Mesenchymal stem cell (in vitro differentiated cells and primary cell): ENCODE measurements at regions not wholly inside any gene's neighbourhood (a gene's known extent, or its start where the extent isn't known, plus 50 kb on each side); places are given as distances from the start of the nearest gene placed in this dataset.
A peak's percentile ranks its signal among the peaks of the same experiment; 100 is the strongest.

Experiments used
- DNase-seq: peaks from one replicate; pipeline ENCODE4 v3.0.0-alpha.2; 2013
- H2AFZ ChIP-seq: one replicate; pipeline ENCODE4 v1.6.1; 2013; ENCODE audit warnings: low read depth, mild to moderate bottlenecking, control low read depth, inconsistent platforms, low read length, moderate library complexity
- H2AK5ac ChIP-seq: 2 replicates; pipeline ENCODE4 v1.6.1; 2013; ENCODE audit warnings: low read length, moderate library complexity, mild to moderate bottlenecking, inconsistent platforms; ENCODE audit not compliant: severe bottlenecking
- H2BK120ac ChIP-seq: one replicate; pipeline ENCODE4 v1.6.1; 2013; ENCODE audit warnings: low read depth, mild to moderate bottlenecking, inconsistent platforms, low read length, moderate library complexity
- H2BK12ac ChIP-seq, 2 experiments: one replicate each; pipeline ENCODE4 v1.6.1; 2013; ENCODE audit warnings: inconsistent platforms in 2 of 2, low read length in 2 of 2, mild to moderate bottlenecking in 2 of 2, moderate library complexity in 2 of 2, control low read depth in 1 of 2
- H2BK15ac ChIP-seq: one replicate; pipeline ENCODE4 v1.6.1; 2013; ENCODE audit warnings: mild to moderate bottlenecking, low read depth, inconsistent platforms; ENCODE audit not compliant: poor library complexity, severe bottlenecking
- H2BK5ac ChIP-seq: 2 replicates; pipeline ENCODE4 v1.6.1; 2013; ENCODE audit warnings: low read depth, mild to moderate bottlenecking, low read length, control low read depth, inconsistent platforms; ENCODE audit not compliant: poor library complexity, severe bottlenecking
- H3K14ac ChIP-seq, 2 experiments: one replicate each; pipeline ENCODE4 v1.6.1; 2013; ENCODE audit warnings: inconsistent platforms in 2 of 2, low read length in 2 of 2, control low read depth in 1 of 2, mild to moderate bottlenecking in 1 of 2, moderate library complexity in 1 of 2
- H3K18ac ChIP-seq, 2 experiments: one replicate each; pipeline ENCODE4 v1.6.1; 2013; ENCODE audit warnings: inconsistent platforms in 2 of 2, low read length in 2 of 2, control low read depth in 1 of 2, low read depth in 1 of 2, mild to moderate bottlenecking in 1 of 2
- H3K23ac ChIP-seq, 2 experiments: one replicate each; pipeline ENCODE4 v1.6.1; 2013; ENCODE audit warnings: inconsistent platforms in 2 of 2, low read length in 2 of 2, mild to moderate bottlenecking in 2 of 2, moderate library complexity in 2 of 2, control low read depth in 1 of 2
- H3K27ac ChIP-seq: 2 replicates; pipeline ENCODE4 v1.5.1; 2013; ENCODE audit warnings: mild to moderate bottlenecking, moderate library complexity, low read length, control low read depth, inconsistent platforms; ENCODE audit not compliant: poor library complexity, severe bottlenecking
- H3K27me3 ChIP-seq, 2 experiments: 2 replicates each; pipeline versions ENCODE4 v1.6.1 to v1.7.0; 2013; ENCODE audit warnings: low read length in 2 of 2, mild to moderate bottlenecking in 2 of 2, moderate library complexity in 2 of 2, control low read depth in 1 of 2, inconsistent platforms in 1 of 2; ENCODE audit not compliant: control insufficient read depth in 1 of 2, insufficient read depth in 1 of 2
- H3K36me3 ChIP-seq, 2 experiments: 2 replicates each; pipeline versions ENCODE4 v1.6.1 to v1.7.0; 2013; ENCODE audit warnings: low read length in 2 of 2, control low read depth in 1 of 2, inconsistent platforms in 1 of 2, low read depth in 1 of 2, mild to moderate bottlenecking in 1 of 2; ENCODE audit not compliant: insufficient read depth in 2 of 2, control insufficient read depth in 1 of 2
- H3K4ac ChIP-seq, 2 experiments: one replicate each; pipeline ENCODE4 v1.6.1; 2013; ENCODE audit warnings: inconsistent platforms in 2 of 2, low read length in 2 of 2, mild to moderate bottlenecking in 2 of 2, moderate library complexity in 2 of 2, control low read depth in 1 of 2, low read depth in 1 of 2
- H3K4me1 ChIP-seq: 2 replicates; pipeline ENCODE4 v1.6.1; 2013; ENCODE audit warnings: low read depth, low read length, control low read depth; ENCODE audit not compliant: control insufficient read depth, insufficient read depth
- H3K4me2 ChIP-seq: 2 replicates; pipeline ENCODE4 v1.6.1; 2013; ENCODE audit warnings: low read length, mild to moderate bottlenecking, inconsistent platforms; ENCODE audit not compliant: poor library complexity, severe bottlenecking
- H3K4me3 ChIP-seq, 2 experiments: 2 replicates each; pipeline versions ENCODE4 v1.5.1 to v1.7.0; 2013; ENCODE audit warnings: low read length in 2 of 2, mild to moderate bottlenecking in 2 of 2, control low read depth in 1 of 2, low read depth in 1 of 2; ENCODE audit not compliant: insufficient read depth in 1 of 2
- H3K79me1 ChIP-seq: replicated peaks from 2 replicates; pipeline ENCODE4 v1.6.1; 2013; ENCODE audit warnings: mild to moderate bottlenecking, control low read depth, low read length, inconsistent platforms; ENCODE audit not compliant: poor library complexity, severe bottlenecking
- H3K9ac ChIP-seq: 2 replicates; pipeline ENCODE4 v1.7.0; 2013; ENCODE audit warnings: mild to moderate bottlenecking, low read length, moderate library complexity
- H3K9me3 ChIP-seq: 2 replicates; pipeline ENCODE4 v1.7.0; 2013; ENCODE audit warnings: mild to moderate bottlenecking, low read length; ENCODE audit not compliant: control insufficient read depth
- H4K8ac ChIP-seq: one replicate; pipeline ENCODE4 v1.6.1; 2013; ENCODE audit warnings: inconsistent platforms, mild to moderate bottlenecking, low read length, moderate library complexity
- H4K91ac ChIP-seq: one replicate; pipeline ENCODE4 v1.6.1; 2013; ENCODE audit warnings: mild to moderate bottlenecking, low read length, inconsistent platforms
- WGBS: methylation state at CpG from one replicate; pipeline ENCODE4 v1.1.7; 2013; ENCODE audit warnings: mixed read lengths; 5-methylcytosine and 5-hydroxymethylcytosine counted together

DNA sequence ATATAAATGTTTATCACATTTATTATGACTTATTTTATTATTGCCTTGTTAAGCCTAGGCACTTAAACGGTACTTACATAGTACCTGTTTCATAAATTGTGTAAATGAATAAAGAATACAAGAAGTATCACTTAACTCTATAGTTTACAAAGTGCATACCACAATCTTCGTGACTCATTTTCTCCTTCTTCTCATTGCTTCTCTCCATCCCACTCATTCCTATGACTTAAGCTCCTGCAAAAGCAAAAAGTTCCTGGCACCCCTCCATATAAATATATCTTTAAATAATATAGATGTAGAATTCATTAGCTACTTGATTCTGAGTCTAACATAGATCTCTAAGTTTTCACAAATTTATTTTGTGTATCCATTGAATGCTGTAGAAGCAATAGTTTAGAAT is 1382.0 kb upstream of the CELF2 start:
- peaks cover 9% of the 10 kb centered on the region for H3K9me3 ChIP-seq
- no peak overlapping the region for H3K18ac ChIP-seq
- no peak overlapping the region for H2AFZ ChIP-seq
- peak; percentile 62 for DNase-seq
- no peak overlapping the region for H3K23ac ChIP-seq
- H3K27ac ChIP-seq: no peak overlapping the region
- H2BK5ac ChIP-seq: no peak overlapping the region
- no peak overlapping the region for H4K8ac ChIP-seq
- no peak overlapping the region for H3K4me2 ChIP-seq
- H2AK5ac ChIP-seq: no peak overlapping the region
- no peak overlapping the region for H4K91ac ChIP-seq
- no peak overlapping the region for H3K14ac ChIP-seq
- no peak overlapping the region for H2BK12ac ChIP-seq
- no peaks in the 10 kb centered on the region for H3K27me3 ChIP-seq
- H3K4ac ChIP-seq: no peak overlapping the region
- no peak overlapping the region for H3K4me3 ChIP-seq
- no peak overlapping the region for H3K9ac ChIP-seq
- no peak overlapping the region for H2BK120ac ChIP-seq
- no peaks in the 10 kb centered on the region for H3K79me1 ChIP-seq
- 38% methylated on average over 1 of the region's 2 CpGs for WGBS
- H2BK15ac ChIP-seq: no peak overlapping the region
- H3K4me1 ChIP-seq: no peaks in the 10 kb centered on the region
- H3K36me3 ChIP-seq: no peaks in the 10 kb centered on the region

DNA sequence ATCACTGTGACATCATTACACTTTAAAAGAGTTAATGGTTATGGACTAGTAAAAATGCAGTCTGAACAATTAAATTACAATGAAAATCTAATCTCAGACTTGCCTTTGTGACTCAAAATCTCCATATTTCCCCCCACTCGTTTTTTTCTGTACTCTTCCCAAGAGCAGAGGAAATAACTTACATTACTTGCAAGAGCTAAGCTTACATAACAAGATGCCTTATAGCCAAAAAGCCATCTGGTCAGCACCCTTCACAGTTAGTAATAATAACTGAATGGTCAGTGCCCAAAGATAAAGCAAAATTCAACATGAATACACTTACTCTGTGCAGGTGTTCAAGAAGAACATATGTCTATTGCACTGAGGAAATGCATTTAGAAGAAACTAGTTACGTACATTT is 1381.5 kb upstream of the CELF2 start:
- Histone ChIP-seq H3K9me3 (peaks cover 9% of the 10 kb centered on the region), H3K14ac (no peak overlapping the region), H2AFZ (no peak overlapping the region), H3K36me3 (no peaks in the 10 kb centered on the region), H2BK120ac (no peak overlapping the region), H3K4ac (no peak overlapping the region), H3K23ac (no peak overlapping the region), H3K4me2 (no peak overlapping the region), H3K27me3 (no peaks in the 10 kb centered on the region), H4K8ac (no peak overlapping the region), H3K18ac (no peak overlapping the region), H2AK5ac (no peak overlapping the region), H2BK15ac (no peak overlapping the region), H3K79me1 (no peaks in the 10 kb centered on the region), H2BK5ac (no peak overlapping the region), H3K27ac (no peak overlapping the region), H2BK12ac (no peak overlapping the region), H3K9ac (no peak overlapping the region), H4K91ac (no peak overlapping the region), H3K4me3 (no peak overlapping the region), H3K4me1 (no peaks in the 10 kb centered on the region)
- 47% methylated on average over 1 of the region's 2 CpGs for WGBS
- no peak for DNase-seq

DNA sequence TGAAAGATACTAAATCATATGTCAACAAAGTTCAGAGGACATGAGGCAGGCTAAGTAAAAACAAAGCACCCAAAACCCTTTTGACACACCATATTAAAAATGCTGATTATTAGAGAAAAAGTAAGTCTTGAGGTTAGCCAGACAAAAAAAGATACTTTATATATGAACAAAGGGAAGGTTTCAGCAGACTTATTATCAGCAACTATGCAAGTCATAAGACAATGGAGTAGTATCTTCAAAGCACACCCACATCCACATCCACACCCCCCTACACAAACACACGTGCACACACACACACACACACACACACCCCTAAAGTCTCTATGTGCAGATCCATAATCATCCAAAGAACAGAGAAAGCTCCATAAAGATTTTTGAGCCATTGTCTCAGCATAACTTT is 1373.9 kb upstream of the CELF2 start:
- DNase-seq: no peak
- H3K23ac ChIP-seq: no peak overlapping the region
- no peak overlapping the region for H4K91ac ChIP-seq
- no peak overlapping the region for H4K8ac ChIP-seq
- no peaks in the 10 kb centered on the region for H3K4me1 ChIP-seq
- no peak overlapping the region for H3K14ac ChIP-seq
- H2BK120ac ChIP-seq: no peak overlapping the region
- no peak overlapping the region for H3K18ac ChIP-seq
- no peaks in the 10 kb centered on the region for H3K27me3 ChIP-seq
- H2AFZ ChIP-seq: no peak overlapping the region
- no peak overlapping the region for H3K4ac ChIP-seq
- no peak overlapping the region for H2BK15ac ChIP-seq
- 59% methylated on average over 1 of the region's 1 CpG for WGBS
- no peak overlapping the region for H3K4me2 ChIP-seq
- no peak overlapping the region for H3K27ac ChIP-seq
- H3K36me3 ChIP-seq: no peaks in the 10 kb centered on the region
- no peak overlapping the region for H2AK5ac ChIP-seq
- no peak overlapping the region for H3K4me3 ChIP-seq
- H3K79me1 ChIP-seq: no peaks in the 10 kb centered on the region
- H3K9ac ChIP-seq: no peak overlapping the region
- peaks cover 28% of the 10 kb centered on the region for H3K9me3 ChIP-seq
- no peak overlapping the region for H2BK12ac ChIP-seq
- no peak overlapping the region for H2BK5ac ChIP-seq

DNA sequence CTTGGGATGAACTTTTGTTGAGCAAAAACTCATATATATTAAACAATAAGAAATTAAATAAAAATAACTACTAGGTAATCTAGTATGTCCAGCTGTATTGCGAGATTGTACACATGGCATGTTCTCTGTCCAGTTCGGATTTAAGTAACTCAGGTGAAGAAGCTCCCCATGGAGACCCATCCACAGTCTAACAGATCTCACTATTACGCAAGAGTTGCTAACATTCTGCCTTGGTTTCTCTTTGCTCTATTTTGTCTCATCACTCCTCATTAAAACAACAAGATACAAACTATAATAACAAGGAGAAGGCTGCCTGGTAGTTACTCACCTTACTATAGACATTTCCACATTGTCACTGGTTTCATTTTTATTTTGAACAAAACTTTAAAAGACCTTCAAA is 1372.3 kb upstream of the CELF2 start:
- no peak overlapping the region for H2BK120ac ChIP-seq
- no peak overlapping the region for H3K9ac ChIP-seq

More for the DNA sequence above, 1372.3 kb upstream of the CELF2 start:
- Histone ChIP-seq H3K18ac (no peak overlapping the region), H4K91ac (no peak overlapping the region), H3K9me3 (peaks cover 22% of the 10 kb centered on the region), H3K4me2 (no peak overlapping the region), H2AFZ (no peak overlapping the region), H3K4me1 (no peaks in the 10 kb centered on the region), H4K8ac (no peak overlapping the region), H3K23ac (no peak overlapping the region), H3K36me3 (no peaks in the 10 kb centered on the region), H3K4me3 (no peak overlapping the region), H2BK12ac (no peak overlapping the region), H3K14ac (no peak overlapping the region), H3K79me1 (no peaks in the 10 kb centered on the region), H3K4ac (no peak overlapping the region), H2BK15ac (no peak overlapping the region), H2AK5ac (no peak overlapping the region), H2BK5ac (no peak overlapping the region), H3K27ac (no peak overlapping the region), H3K27me3 (no peaks in the 10 kb centered on the region)
- 84% methylated on average over 3 of the region's 3 CpGs for WGBS
- DNase-seq: no peak
